Superior temporal gyrus (tissue), 1 donor: ENCODE measurements at regions not wholly inside any gene's neighbourhood (a gene's known extent, or its start where the extent isn't known, plus 50 kb on each side); places are given as distances from the start of the nearest gene placed in this dataset.

Experiments
- DNase-seq: peaks from one replicate; pipeline ENCODE4 v3.0.0-alpha.2; 2016; ENCODE audit errors: extremely low spot score

- DNase-seq = no peak
Observed at GRCh38 chr9:118183576-118183975, 479.4 kb downstream of the TLR4 start.

DNA sequence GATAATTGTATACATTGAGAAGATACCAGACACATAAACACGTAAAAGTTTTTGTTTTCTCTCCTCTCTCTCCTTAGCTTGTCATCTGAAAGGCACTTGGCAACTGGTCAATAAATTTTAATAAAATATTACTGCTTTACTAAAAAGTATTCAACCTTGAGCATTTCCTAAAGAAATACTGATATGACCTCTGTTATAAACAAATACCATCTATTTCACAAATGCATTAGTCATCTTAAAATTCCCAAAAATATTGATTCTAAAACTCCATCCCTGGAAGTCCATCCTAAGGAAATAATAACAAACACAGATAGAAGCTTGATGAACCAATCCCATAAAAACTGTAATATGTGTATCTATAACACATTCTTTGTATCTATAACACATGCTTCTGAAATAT, 483.2 kb downstream of the TLR4 start:
- DNase-seq = no peak

GRCh38 chr9:118189615-118190014, 485.4 kb downstream of the TLR4 start:
- no peak for DNase-seq

GRCh38 chr9:118192807-118193206, 488.6 kb downstream of the TLR4 start:
- no peak for DNase-seq

GRCh38 chr9:118209343-118209742, 505.1 kb downstream of the TLR4 start:
- DNase-seq = no peak

- no peak for DNase-seq
Observed at GRCh38 chr9:118215549-118215948, 511.3 kb downstream of the TLR4 start.

DNA sequence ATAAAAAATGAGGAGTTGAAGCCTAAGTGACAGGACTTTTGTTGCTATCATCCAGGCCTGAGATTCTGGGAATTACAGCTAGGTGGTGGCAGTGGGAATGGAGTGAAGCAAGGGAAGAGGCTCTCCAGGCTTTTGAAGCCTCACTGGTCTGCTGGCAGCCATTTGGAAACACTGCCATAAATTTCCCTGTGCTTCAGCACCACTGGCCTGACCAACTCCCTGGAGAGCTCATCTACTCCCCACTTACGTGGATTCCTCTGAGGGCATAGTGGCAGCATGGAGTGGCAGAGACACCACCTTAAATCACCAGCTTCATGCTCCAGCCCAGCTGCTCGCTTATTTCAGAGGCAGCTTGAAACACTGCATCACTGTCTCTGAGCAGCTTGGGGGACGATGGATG, 518.2 kb downstream of the TLR4 start:
- peak; percentile 52 for DNase-seq

GRCh38 chr9:118223111-118223510, 518.9 kb downstream of the TLR4 start:
- no peak for DNase-seq

DNA sequence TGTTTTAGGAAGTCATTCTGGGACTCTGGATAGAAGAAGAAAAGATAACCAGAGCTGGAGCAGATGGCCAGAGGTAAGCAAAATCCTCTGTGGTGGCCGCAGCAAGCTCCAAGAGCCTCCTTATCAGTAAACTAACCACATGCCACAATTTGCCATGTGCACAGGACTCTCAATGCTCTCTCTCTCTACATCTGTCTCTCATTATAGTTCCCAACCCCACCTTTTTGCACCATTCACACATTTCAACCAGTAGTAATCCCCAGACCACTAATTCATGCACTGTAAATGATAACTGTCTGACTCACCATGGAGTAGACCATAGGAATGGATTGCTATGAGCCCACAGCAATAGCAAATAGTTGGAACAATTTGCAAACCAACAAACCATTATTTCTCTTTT, 526.1 kb downstream of the TLR4 start:
- no peak for DNase-seq

- no peak for DNase-seq
Observed at GRCh38 chr9:118236625-118237024, 532.4 kb downstream of the TLR4 start.

- DNase-seq = no peak
Observed at GRCh38 chr9:118238139-118238538, 533.9 kb downstream of the TLR4 start.

DNA sequence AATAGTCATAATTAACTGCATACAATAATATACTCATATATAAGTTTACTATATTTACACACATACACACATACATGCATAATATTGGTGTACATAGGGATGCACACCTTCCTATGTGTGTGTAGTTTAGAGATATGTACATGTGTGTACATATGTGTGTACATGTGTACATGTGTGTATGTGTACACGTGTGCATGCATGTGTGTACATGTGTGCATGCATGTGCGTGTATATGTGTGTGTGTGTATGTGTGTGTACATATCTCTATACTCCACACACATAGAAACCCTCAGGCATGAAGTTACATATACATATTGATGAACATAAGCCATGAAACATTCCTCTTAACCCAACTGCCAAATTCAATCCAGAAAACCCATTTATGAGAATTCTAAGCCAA, 547.8 kb downstream of the TLR4 start:
- DNase-seq = no peak

DNA sequence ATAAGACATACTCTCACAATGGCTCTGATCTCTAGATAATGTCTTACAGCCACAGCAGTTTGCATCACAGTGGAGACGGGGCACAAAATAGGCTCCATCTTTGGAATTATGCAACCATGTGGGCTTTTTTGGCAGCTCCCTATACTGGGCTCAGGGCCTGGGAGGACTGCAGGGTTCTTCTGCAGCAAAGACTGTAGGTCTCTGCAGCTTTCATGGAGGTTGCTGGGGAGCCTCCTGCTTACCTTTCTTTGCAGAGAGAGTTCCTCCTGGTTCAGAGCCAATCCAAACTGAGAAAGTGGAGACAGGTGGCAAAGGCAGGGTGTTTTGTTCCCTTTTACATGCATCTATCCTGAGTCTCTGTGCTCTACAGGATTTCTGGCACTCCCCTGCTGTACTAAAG, 558.0 kb downstream of the TLR4 start:
- no peak for DNase-seq

DNA sequence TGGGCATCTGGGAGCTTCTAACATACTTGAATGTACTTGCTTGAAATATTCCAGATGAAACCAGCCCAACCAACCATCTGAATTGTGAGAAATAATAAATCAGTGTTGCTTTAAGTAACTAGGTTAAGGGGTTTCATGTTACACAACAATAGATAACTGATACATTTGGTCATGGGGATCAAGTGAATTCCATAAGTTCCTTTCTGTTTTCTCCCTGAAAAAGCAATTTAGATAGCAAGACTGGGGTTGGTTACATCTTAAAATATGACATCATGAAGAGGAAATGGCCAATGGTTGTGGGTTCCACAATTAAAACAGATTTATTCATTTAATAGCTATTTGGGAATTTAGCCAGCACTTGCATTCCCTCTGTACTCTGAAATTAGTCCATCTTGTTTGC, 559.7 kb downstream of the TLR4 start:
- no peak for DNase-seq

GRCh38 chr9:118268046-118268445, 563.8 kb downstream of the TLR4 start:
- no peak for DNase-seq

DNA sequence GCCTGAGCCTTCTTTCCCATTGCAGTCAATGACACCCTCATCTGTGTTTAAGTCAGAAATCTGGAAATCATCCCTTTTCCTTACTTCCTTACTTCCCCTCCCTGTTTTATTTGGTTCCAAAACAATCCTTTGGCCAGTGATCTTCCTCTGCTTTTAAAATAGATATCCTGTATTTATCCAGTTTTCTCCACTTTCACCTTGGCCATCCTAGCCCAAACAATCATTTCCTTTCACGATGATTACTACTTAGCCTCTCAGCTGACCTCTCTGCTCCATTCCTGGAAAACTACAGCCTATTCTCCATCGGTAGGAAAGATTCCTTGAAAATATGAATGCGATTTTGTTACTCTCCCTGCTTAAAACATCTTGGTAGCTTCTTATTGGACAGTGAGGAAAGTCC, 565.4 kb downstream of the TLR4 start:
- DNase-seq = no peak

GRCh38 chr9:118271331-118271730, 567.1 kb downstream of the TLR4 start:
- DNase-seq = no peak

DNA sequence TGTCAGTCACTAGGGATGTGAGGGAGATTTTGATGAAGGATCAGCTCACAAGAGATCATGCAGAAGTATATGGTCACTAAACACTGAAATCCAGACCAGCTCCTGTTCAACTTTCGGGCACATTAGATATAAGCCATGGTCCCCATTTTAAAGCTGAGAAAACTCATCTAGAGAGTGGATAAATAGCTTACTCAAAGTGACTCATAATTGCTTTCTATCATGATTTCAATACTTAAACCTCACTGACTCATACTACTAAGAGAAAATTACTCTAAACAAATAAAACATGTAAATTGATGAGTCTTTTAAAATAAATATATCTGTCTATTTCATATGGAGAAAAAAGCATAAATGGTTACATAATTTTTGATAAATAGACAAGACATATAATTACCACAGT, 567.7 kb downstream of the TLR4 start:
- DNase-seq = no peak

GRCh38 chr9:118273048-118273447, 568.8 kb downstream of the TLR4 start:
- DNase-seq = no peak

- no peak for DNase-seq
Observed at GRCh38 chr9:118276784-118277183, 572.6 kb downstream of the TLR4 start.

GRCh38 chr9:118281772-118282171, 577.6 kb downstream of the TLR4 start:
- peak; percentile 15 for DNase-seq

GRCh38 chr9:118283488-118283887, 579.3 kb downstream of the TLR4 start:
- no peak for DNase-seq

DNA sequence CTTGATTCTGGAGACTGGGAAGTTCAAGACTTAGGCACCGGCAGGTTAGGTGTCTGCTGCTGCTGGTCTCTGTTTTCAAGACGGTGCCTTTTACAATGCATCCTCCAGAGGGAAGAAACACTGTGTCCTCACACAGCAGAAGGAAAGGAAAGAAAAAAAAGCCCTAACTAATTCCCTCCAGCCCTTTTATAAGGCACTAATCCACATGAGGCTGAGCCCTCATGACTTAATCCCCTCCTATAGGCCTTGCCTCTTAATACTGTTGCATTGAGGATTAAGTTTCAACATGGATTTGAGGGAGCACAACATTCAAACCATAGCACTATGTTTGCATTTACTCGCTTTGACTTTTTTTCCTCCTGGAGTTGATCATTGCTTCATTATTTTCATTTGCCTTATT, 585.9 kb downstream of the TLR4 start:
- DNase-seq = no peak

DNA sequence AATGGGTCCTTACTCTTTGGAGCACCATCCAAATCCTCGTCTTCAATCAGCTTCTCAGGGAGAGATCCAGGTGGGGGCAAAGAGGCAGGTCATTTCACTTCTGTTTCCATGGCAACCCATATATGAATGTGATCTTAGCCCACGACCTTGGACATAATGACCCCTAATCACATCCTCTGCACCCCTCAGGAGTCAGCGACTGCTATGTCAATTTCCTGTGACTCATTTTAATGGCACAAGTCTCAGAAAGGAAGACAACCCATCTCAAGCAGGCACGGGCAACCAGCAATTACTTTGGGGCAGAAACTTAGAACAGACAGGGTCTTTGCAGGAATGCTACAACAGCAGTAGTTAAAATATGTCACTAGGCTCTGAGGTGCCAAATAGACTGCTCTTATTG, 591.2 kb downstream of the TLR4 start:
- DNase-seq = no peak

- no peak for DNase-seq
Observed at GRCh38 chr9:118302721-118303120, 598.5 kb downstream of the TLR4 start.
